H1 (cell line): ENCODE measurements at regions not wholly inside any gene's neighbourhood (a gene's known extent, or its start where the extent isn't known, plus 50 kb on each side); places are given as distances from the start of the nearest gene placed in this dataset.

Experiments
- BACH1 ChIP-seq: IDR thresholded peaks from 2 replicates; pipeline ENCODE4 v1.6.1; 2012; ENCODE audit warnings: low read length, improper control_type of control experiment
- CHD7 ChIP-seq: fragments of 300-600 bp; sonication (generic); IDR thresholded peaks from 2 replicates; pipeline ENCODE4 v1.7.1; 2012; ENCODE audit warnings: low read length, moderate library complexity, mild to moderate bottlenecking, inconsistent platforms; ENCODE audit not compliant: insufficient replicate concordance
- KDM5A ChIP-seq: fragments of 200-600 bp; IDR thresholded peaks from 2 replicates; pipeline ENCODE4 v1.7.1; 2012; ENCODE audit warnings: mild to moderate bottlenecking, low read length, inconsistent platforms, mixed read lengths
- RXRA ChIP-seq: IDR thresholded peaks from 2 replicates; pipeline ENCODE4 v1.6.1; 2011; ENCODE audit warnings: low read depth, mild to moderate bottlenecking, low read length, moderate library complexity; ENCODE audit not compliant: insufficient read depth
- TCF12 ChIP-seq: IDR thresholded peaks from 2 replicates; pipeline ENCODE4 v1.6.1; 2011; ENCODE audit warnings: low read depth, mild to moderate bottlenecking, low read length

- no peak for TF ChIP-seq CHD7
- TF ChIP-seq BACH1: no peak
- TF ChIP-seq RXRA: no peak
- no peak for TF ChIP-seq TCF12
- TF ChIP-seq KDM5A: no peak
- TF ChIP-seq, all 59 proteins: peak for 0
Measured at GRCh38 chr18:43622024-43622423, 344.7 kb upstream of the SYT4 start (continued).
